ENCODE measurements at regions not wholly inside any gene's neighbourhood (a gene's known extent, or its start where the extent isn't known, plus 50 kb on each side); places are given as distances from the start of the nearest gene placed in this dataset.

DNA sequence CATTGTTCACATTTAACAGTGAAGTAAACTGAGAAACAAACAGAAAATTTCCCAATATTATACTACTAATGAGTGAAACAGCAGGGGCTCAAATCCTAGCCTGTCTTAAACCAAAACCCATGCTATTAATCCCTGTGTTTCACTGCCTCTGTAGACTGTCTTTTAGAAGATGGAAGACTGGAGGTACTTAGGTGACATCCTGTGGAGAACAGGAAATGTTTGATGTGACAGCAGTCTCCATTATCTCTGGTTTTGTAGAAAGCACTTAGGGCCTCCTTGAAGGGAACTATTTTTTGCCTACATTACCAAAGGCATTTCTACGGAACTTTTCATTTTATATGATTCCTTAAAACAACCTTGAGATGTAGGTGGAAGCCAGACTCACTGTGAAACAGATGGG lies 288.1 kb upstream of the SORL1-AS1 start:
- Histone ChIP-seq H3K9ac (ENCODE audit: low read length) (no peak overlapping the region), H3K4me3 (ENCODE audit: low read length) (no peak overlapping the region), H3K4me2 (ENCODE audit: low read length) (no peak overlapping the region), H2AFZ (ENCODE audit: low read depth, low read length) (no peak overlapping the region), H3K27ac (ENCODE audit: low read length) (peak overlapping the region; percentile 35), H3K9me2 (ENCODE audit: insufficient read depth, low read length) (no peaks in the 10 kb centered on the region), H3K79me2 (replicated peaks; ENCODE audit: insufficient read depth, low read length) (no peaks in the 10 kb centered on the region), H3K36me3 (ENCODE audit: insufficient read depth, low read length) (no peaks in the 10 kb centered on the region), H4K20me1 (ENCODE audit: insufficient read depth) (no peaks in the 10 kb centered on the region), H3K9me3 (ENCODE audit: low read length) (no peaks in the 10 kb centered on the region), H3K27me3 (ENCODE audit: insufficient read depth, low read depth, low read length) (no peaks in the 10 kb centered on the region), H3F3A (ENCODE audit: insufficient read depth, low read length, poor library complexity, severe bottlenecking) (no peaks in the 10 kb centered on the region)
- TF ChIP-seq POLR2AphosphoS5 (IDR thresholded peaks at IDR 0.05), result peak; percentile 56
- peak; percentile 24 for TF ChIP-seq SMC3 (conservative IDR thresholded peaks at IDR 0.05; ENCODE audit: poor library complexity)
- TF ChIP-seq EP300 (conservative IDR thresholded peaks at IDR 0.05; ENCODE audit: poor library complexity, severe bottlenecking), result no peak
- TF ChIP-seq, protein P1, sequence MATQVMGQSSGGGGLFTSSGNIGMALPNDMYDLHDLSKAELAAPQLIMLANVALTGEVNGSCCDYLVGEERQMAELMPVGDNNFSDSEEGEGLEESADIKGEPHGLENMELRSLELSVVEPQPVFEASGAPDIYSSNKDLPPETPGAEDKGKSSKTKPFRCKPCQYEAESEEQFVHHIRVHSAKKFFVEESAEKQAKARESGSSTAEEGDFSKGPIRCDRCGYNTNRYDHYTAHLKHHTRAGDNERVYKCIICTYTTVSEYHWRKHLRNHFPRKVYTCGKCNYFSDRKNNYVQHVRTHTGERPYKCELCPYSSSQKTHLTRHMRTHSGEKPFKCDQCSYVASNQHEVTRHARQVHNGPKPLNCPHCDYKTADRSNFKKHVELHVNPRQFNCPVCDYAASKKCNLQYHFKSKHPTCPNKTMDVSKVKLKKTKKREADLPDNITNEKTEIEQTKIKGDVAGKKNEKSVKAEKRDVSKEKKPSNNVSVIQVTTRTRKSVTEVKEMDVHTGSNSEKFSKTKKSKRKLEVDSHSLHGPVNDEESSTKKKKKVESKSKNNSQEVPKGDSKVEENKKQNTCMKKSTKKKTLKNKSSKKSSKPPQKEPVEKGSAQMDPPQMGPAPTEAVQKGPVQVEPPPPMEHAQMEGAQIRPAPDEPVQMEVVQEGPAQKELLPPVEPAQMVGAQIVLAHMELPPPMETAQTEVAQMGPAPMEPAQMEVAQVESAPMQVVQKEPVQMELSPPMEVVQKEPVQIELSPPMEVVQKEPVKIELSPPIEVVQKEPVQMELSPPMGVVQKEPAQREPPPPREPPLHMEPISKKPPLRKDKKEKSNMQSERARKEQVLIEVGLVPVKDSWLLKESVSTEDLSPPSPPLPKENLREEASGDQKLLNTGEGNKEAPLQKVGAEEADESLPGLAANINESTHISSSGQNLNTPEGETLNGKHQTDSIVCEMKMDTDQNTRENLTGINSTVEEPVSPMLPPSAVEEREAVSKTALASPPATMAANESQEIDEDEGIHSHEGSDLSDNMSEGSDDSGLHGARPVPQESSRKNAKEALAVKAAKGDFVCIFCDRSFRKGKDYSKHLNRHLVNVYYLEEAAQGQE (IDR thresholded peaks at IDR 0.05; ENCODE audit: borderline replicate concordance), result no peak

DNA sequence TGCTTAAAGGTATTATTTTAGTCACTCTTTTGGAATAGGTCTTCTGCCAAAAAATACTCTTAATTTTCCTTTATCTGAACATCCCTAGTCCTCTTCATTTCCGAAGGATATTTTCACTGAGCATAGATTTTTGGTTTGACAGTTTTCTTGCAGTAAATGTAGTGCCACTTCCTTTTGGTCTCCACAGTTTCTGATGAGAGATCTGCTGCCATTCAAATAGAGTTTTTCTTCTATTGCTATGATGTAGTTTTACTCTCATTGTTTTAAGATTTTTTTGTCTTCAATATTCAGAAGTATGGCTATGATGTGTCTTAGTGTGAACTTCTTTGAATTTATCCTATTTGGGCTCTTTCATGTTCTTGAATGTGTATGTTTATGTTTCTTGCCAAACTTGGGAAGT lies 281.1 kb upstream of the SORL1-AS1 start:
- H3K79me2 ChIP-seq (replicated peaks; ENCODE audit: insufficient read depth, low read length), result no peaks in the 10 kb centered on the region
- peaks cover 2% of the 10 kb centered on the region for H3K9me3 ChIP-seq (ENCODE audit: low read length)
- TF ChIP-seq MXI1 (conservative IDR thresholded peaks at IDR 0.05; ENCODE audit: poor library complexity, severe bottlenecking), result no peak
- TF ChIP-seq, protein P1 (IDR thresholded peaks at IDR 0.05; ENCODE audit: borderline replicate concordance), result no peak
- TF ChIP-seq, protein P2, sequence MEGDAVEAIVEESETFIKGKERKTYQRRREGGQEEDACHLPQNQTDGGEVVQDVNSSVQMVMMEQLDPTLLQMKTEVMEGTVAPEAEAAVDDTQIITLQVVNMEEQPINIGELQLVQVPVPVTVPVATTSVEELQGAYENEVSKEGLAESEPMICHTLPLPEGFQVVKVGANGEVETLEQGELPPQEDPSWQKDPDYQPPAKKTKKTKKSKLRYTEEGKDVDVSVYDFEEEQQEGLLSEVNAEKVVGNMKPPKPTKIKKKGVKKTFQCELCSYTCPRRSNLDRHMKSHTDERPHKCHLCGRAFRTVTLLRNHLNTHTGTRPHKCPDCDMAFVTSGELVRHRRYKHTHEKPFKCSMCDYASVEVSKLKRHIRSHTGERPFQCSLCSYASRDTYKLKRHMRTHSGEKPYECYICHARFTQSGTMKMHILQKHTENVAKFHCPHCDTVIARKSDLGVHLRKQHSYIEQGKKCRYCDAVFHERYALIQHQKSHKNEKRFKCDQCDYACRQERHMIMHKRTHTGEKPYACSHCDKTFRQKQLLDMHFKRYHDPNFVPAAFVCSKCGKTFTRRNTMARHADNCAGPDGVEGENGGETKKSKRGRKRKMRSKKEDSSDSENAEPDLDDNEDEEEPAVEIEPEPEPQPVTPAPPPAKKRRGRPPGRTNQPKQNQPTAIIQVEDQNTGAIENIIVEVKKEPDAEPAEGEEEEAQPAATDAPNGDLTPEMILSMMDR (IDR thresholded peaks at IDR 0.05; ENCODE audit: poor library complexity, severe bottlenecking), result no peak
- H2AFZ ChIP-seq (ENCODE audit: low read depth, low read length), result no peak overlapping the region
- no peak overlapping the region for H3K4me3 ChIP-seq (ENCODE audit: low read length)
- H3K27ac ChIP-seq (ENCODE audit: low read length), result no peak overlapping the region
- H3K9ac ChIP-seq (ENCODE audit: low read length), result no peak overlapping the region
- no peaks in the 10 kb centered on the region for H3K9me2 ChIP-seq (ENCODE audit: insufficient read depth, low read length)
- no peaks in the 10 kb centered on the region for H3K36me3 ChIP-seq (ENCODE audit: insufficient read depth, low read length)
- H3K27me3 ChIP-seq (ENCODE audit: insufficient read depth, low read depth, low read length), result no peaks in the 10 kb centered on the region
- H4K20me1 ChIP-seq (ENCODE audit: insufficient read depth), result no peaks in the 10 kb centered on the region
- H3K4me2 ChIP-seq (ENCODE audit: low read length), result no peak overlapping the region
- H3F3A ChIP-seq (ENCODE audit: insufficient read depth, low read length, poor library complexity, severe bottlenecking), result no peaks in the 10 kb centered on the region

Data from neural cell (in vitro differentiated cells).